ENCODE measurements at regions not wholly inside any gene's neighbourhood (a gene's known extent, or its start where the extent isn't known, plus 50 kb on each side); places are given as distances from the start of the nearest gene placed in this dataset.

DNA sequence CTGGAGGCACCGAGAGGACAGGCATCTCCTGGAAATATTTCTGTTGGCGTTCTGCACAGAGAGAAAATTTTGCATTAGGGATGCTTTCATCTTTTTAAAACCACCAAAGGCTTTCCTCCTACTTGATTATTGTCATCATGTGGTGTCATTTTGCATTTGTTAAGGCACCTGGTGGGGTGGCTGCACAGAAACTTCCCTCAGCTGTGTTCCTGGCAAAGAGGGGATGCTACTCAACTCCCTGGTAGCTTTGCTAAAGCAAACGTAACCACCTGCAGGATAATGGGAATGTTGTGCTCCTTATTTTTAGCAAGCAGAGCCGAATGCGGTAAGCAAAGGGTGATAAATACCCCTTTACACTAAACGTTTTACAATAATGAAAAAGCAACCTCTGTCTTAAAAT, 229.8 kb downstream of the STIM2 start:
- Histone ChIP-seq H3K9me3 (no peaks in the 10 kb centered on the region), H3K27me3 (peaks cover 0 to 59% (median 4%) of the 10 kb centered on the region in 4 donors), H3K4me1 (peaks cover 1 to 9% (median 2%) of the 10 kb centered on the region in 4 donors), H3K36me3 (no peaks in the 10 kb centered on the region), H3K4me3 (no peak overlapping the region), H3K27ac (replicated peaks in 1 of 4) (no peak overlapping the region)
- DNase-seq (ENCODE audit: extremely low spot score), result no peak
- intact Hi-C loops (cut with DNase I), result no loop called here
- TF ChIP-seq POLR2A (IDR thresholded peaks at IDR 0.05; ENCODE audit: low read depth), result no peak
- TF ChIP-seq EP300 (IDR thresholded peaks at IDR 0.05), result no peak
- TF ChIP-seq, protein P1, sequence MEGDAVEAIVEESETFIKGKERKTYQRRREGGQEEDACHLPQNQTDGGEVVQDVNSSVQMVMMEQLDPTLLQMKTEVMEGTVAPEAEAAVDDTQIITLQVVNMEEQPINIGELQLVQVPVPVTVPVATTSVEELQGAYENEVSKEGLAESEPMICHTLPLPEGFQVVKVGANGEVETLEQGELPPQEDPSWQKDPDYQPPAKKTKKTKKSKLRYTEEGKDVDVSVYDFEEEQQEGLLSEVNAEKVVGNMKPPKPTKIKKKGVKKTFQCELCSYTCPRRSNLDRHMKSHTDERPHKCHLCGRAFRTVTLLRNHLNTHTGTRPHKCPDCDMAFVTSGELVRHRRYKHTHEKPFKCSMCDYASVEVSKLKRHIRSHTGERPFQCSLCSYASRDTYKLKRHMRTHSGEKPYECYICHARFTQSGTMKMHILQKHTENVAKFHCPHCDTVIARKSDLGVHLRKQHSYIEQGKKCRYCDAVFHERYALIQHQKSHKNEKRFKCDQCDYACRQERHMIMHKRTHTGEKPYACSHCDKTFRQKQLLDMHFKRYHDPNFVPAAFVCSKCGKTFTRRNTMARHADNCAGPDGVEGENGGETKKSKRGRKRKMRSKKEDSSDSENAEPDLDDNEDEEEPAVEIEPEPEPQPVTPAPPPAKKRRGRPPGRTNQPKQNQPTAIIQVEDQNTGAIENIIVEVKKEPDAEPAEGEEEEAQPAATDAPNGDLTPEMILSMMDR (IDR thresholded peaks at IDR 0.05), result no peak
- no peak for TF ChIP-seq POLR2AphosphoS5 (IDR thresholded peaks at IDR 0.05)
- WGBS, result 77% methylated on average over 6 of the region's 6 CpGs

DNA sequence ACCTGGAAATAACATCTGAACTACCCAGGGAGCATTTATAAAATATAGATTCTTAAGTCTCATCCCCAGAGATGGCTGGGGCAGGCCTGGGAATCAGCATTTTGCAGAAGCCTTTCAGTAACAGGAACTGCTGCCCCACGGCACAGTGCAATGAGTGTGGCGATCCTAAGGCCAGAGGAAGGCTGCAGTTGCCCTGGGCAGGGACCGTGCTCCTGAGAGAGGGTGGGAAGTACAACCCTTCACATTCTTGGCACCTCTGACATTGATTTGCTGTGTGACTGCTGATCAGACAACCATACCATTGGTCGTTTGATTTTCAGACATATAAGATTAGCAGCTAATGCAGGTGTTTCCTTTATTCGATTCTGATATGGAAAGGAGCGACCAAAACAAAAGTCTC, 233.6 kb downstream of the STIM2 start:
- 85% methylated on average over 6 of the region's 6 CpGs for WGBS
- Histone ChIP-seq H3K36me3 (no peaks in the 10 kb centered on the region), H3K4me1 (peaks cover 0 to 6% (median 0%) of the 10 kb centered on the region in 4 donors), H3K9me3 (no peaks in the 10 kb centered on the region), H3K27ac (replicated peaks in 1 of 4) (no peak overlapping the region), H3K27me3 (peaks cover 0 to 26% (median 0%) of the 10 kb centered on the region in 4 donors), H3K4me3 (no peak overlapping the region)
- DNase-seq (ENCODE audit: extremely low spot score), result no peak
- intact Hi-C loops (cut with DNase I), result no loop called here
- TF ChIP-seq, protein P1 (IDR thresholded peaks at IDR 0.05), result no peak
- TF ChIP-seq EP300 (IDR thresholded peaks at IDR 0.05), result no peak
- no peak for TF ChIP-seq POLR2A (IDR thresholded peaks at IDR 0.05; ENCODE audit: low read depth)
- no peak for TF ChIP-seq POLR2AphosphoS5 (IDR thresholded peaks at IDR 0.05)

DNA sequence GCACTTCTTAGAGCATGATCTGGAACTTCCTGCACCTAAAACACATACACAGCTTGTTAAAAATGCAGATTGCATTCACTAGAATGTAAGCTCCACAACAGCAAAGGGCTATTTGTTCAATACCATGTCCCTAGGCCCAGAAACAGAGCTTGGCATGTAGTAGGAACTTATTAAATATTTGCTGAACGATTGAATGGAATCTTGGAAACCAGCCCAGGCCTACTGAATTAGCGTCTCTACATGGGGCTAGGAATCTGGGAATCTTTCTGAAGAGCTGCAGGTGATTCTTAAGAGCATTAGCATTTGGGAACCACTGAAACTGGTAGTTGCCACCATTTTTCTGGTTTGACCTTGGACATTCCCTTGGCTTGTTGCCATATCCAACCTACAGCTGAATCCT, 234.1 kb downstream of the STIM2 start:
- Histone ChIP-seq H3K4me1 (peaks cover 0 to 6% (median 0%) of the 10 kb centered on the region in 4 donors), H3K9me3 (no peaks in the 10 kb centered on the region), H3K36me3 (no peaks in the 10 kb centered on the region), H3K4me3 (no peak overlapping the region), H3K27me3 (peaks cover 0 to 26% (median 0%) of the 10 kb centered on the region in 4 donors), H3K27ac (replicated peaks in 1 of 4) (no peak overlapping the region)
- no peak for TF ChIP-seq POLR2AphosphoS5 (IDR thresholded peaks at IDR 0.05)
- WGBS, result 4% methylated on average over 2 of the region's 2 CpGs
- DNase-seq (ENCODE audit: extremely low spot score), result no peak
- intact Hi-C loops (cut with DNase I), result no loop called here

DNA sequence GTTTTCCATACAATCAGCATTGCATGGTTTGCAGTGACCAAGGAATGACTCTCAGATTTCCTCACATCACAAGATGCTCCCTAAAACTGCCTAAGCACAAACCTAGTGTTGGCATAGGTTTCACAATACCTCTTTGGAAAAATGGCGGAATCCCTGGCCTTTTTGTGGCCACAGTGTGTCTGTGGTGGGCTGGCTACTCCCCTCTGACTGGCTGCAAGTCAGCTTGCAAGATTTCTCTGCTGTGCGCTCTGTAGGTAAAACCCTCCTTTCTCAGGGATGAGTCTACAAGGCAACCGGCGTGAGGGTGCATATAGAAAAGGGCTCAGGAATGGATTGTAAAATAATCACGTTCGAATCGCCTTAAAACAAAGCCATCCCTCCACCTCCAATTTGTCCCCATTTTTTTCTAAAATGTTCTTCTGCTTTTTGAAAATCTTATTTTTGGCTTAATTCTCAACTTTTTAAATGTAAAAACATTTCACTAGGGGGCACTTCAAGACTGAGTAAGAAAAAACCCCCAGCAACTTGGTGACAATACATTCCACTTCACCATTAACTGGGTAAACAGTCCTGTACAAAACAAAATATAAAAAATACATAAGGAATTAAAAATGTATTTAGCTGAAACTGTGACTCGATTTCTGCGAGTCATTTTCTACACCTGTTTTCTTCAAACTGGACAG, 235.6 kb downstream of the STIM2 start:
- peaks cover 0 to 11% (median 0%) of the 10 kb centered on the region in 4 donors for H3K27me3 ChIP-seq
- no peak for DNase-seq (ENCODE audit: extremely low spot score)
- intact Hi-C loops (cut with DNase I), result no loop called here
- H3K9me3 ChIP-seq, result no peaks in the 10 kb centered on the region
- H3K4me1 ChIP-seq, result peaks cover 0 to 6% (median 0%) of the 10 kb centered on the region in 4 donors
- 86% methylated on average over 9 of the region's 9 CpGs for WGBS
- no peak overlapping the region for H3K4me3 ChIP-seq
- TF ChIP-seq, protein P1 (IDR thresholded peaks at IDR 0.05), result no peak
- TF ChIP-seq EP300 (IDR thresholded peaks at IDR 0.05) (no peak), POLR2AphosphoS5 (IDR thresholded peaks at IDR 0.05) (no peak), POLR2A (IDR thresholded peaks at IDR 0.05; ENCODE audit: low read depth) (no peak)
- H3K36me3 ChIP-seq, result no peaks in the 10 kb centered on the region
- no peak overlapping the region for H3K27ac ChIP-seq (replicated peaks in 1 of 4)

DNA sequence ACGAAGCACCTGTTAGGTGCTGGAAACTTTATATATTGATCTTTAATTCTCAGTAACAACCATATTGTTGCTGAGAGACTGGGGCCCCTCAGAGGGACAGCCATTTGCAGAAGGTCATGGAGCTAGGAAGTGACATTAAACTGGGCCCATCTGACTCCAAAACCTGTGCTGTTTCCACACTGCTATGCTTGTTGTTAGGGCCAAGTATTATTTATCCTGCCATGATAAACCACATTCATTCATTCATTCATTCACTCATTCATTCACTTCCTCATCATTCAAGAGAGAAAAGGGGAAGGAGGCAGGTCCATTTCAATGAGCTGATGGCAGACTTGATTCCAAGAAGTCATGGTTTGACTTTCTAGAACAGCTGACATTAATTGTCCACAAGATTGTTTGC, 237.4 kb downstream of the STIM2 start:
- intact Hi-C loops (cut with DNase I), result no loop called here
- peaks cover 0 to 8% (median 0%) of the 10 kb centered on the region in 4 donors for H3K27me3 ChIP-seq
- H3K4me1 ChIP-seq, result peaks cover 0 to 6% (median 0%) of the 10 kb centered on the region in 4 donors
- H3K36me3 ChIP-seq, result no peaks in the 10 kb centered on the region
- no peak for DNase-seq (ENCODE audit: extremely low spot score)
- TF ChIP-seq EP300 (IDR thresholded peaks at IDR 0.05) (no peak), POLR2A (IDR thresholded peaks at IDR 0.05; ENCODE audit: low read depth) (no peak), POLR2AphosphoS5 (IDR thresholded peaks at IDR 0.05) (no peak)
- TF ChIP-seq, protein P1 (IDR thresholded peaks at IDR 0.05), result no peak
- H3K27ac ChIP-seq (replicated peaks in 1 of 4), result no peak overlapping the region
- H3K9me3 ChIP-seq, result no peaks in the 10 kb centered on the region
- WGBS, result 58% methylated on average over 1 of the region's 1 CpG
- H3K4me3 ChIP-seq, result no peak overlapping the region

All from esophagus muscularis mucosa (tissue), 4 donors.